H1 (cell line): ENCODE measurements at regions not wholly inside any gene's neighbourhood (a gene's known extent, or its start where the extent isn't known, plus 50 kb on each side); places are given as distances from the start of the nearest gene placed in this dataset.

Experiments
- POLR2A ChIP-seq, 2 experiments: IDR thresholded peaks; 1 replicate in 1 of 2; 2 replicates in 1 of 2; pipeline ENCODE4 v1.6.1; 2011; ENCODE audit warnings: low read depth in 2 of 2, low read length in 2 of 2, mild to moderate bottlenecking in 2 of 2; ENCODE audit errors: control extremely low read depth in 1 of 2
- RXRA ChIP-seq: IDR thresholded peaks from 2 replicates; pipeline ENCODE4 v1.6.1; 2011; ENCODE audit warnings: low read depth, mild to moderate bottlenecking, low read length, moderate library complexity; ENCODE audit not compliant: insufficient read depth
- YY1 ChIP-seq: IDR thresholded peaks from 2 replicates; pipeline ENCODE4 v1.6.1; 2011; ENCODE audit warnings: low read depth, mild to moderate bottlenecking, low read length
- TF ChIP-seq, protein P1 (sequence below): fragments of 300-600 bp; sonication (generic); IDR thresholded peaks from 2 replicates; pipeline ENCODE4 v1.7.1; 2012; ENCODE audit warnings: low read length, moderate library complexity, mild to moderate bottlenecking, inconsistent platforms; ENCODE audit not compliant: insufficient replicate concordance

DNA sequence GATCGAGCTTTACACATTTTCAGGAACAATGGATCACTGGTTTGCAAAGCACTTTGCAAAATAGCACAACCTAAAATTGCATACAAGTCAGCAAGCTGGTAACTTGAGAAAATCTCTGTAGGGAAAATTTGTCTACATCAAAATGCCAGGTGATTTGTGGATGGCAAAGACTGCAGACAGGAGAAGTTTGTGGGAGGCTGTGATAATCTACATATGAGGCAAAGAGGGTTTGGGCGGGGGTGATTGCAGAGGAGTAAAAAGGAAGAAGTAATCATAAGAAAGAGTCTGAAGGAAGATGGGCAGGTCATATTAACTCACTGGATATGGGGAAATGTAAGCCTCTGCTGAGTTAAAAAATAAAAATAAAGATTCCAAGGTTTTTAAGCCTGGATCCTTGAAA, 166.3 kb upstream of the STXBP5 start (continued):
- TF ChIP-seq, protein P1, sequence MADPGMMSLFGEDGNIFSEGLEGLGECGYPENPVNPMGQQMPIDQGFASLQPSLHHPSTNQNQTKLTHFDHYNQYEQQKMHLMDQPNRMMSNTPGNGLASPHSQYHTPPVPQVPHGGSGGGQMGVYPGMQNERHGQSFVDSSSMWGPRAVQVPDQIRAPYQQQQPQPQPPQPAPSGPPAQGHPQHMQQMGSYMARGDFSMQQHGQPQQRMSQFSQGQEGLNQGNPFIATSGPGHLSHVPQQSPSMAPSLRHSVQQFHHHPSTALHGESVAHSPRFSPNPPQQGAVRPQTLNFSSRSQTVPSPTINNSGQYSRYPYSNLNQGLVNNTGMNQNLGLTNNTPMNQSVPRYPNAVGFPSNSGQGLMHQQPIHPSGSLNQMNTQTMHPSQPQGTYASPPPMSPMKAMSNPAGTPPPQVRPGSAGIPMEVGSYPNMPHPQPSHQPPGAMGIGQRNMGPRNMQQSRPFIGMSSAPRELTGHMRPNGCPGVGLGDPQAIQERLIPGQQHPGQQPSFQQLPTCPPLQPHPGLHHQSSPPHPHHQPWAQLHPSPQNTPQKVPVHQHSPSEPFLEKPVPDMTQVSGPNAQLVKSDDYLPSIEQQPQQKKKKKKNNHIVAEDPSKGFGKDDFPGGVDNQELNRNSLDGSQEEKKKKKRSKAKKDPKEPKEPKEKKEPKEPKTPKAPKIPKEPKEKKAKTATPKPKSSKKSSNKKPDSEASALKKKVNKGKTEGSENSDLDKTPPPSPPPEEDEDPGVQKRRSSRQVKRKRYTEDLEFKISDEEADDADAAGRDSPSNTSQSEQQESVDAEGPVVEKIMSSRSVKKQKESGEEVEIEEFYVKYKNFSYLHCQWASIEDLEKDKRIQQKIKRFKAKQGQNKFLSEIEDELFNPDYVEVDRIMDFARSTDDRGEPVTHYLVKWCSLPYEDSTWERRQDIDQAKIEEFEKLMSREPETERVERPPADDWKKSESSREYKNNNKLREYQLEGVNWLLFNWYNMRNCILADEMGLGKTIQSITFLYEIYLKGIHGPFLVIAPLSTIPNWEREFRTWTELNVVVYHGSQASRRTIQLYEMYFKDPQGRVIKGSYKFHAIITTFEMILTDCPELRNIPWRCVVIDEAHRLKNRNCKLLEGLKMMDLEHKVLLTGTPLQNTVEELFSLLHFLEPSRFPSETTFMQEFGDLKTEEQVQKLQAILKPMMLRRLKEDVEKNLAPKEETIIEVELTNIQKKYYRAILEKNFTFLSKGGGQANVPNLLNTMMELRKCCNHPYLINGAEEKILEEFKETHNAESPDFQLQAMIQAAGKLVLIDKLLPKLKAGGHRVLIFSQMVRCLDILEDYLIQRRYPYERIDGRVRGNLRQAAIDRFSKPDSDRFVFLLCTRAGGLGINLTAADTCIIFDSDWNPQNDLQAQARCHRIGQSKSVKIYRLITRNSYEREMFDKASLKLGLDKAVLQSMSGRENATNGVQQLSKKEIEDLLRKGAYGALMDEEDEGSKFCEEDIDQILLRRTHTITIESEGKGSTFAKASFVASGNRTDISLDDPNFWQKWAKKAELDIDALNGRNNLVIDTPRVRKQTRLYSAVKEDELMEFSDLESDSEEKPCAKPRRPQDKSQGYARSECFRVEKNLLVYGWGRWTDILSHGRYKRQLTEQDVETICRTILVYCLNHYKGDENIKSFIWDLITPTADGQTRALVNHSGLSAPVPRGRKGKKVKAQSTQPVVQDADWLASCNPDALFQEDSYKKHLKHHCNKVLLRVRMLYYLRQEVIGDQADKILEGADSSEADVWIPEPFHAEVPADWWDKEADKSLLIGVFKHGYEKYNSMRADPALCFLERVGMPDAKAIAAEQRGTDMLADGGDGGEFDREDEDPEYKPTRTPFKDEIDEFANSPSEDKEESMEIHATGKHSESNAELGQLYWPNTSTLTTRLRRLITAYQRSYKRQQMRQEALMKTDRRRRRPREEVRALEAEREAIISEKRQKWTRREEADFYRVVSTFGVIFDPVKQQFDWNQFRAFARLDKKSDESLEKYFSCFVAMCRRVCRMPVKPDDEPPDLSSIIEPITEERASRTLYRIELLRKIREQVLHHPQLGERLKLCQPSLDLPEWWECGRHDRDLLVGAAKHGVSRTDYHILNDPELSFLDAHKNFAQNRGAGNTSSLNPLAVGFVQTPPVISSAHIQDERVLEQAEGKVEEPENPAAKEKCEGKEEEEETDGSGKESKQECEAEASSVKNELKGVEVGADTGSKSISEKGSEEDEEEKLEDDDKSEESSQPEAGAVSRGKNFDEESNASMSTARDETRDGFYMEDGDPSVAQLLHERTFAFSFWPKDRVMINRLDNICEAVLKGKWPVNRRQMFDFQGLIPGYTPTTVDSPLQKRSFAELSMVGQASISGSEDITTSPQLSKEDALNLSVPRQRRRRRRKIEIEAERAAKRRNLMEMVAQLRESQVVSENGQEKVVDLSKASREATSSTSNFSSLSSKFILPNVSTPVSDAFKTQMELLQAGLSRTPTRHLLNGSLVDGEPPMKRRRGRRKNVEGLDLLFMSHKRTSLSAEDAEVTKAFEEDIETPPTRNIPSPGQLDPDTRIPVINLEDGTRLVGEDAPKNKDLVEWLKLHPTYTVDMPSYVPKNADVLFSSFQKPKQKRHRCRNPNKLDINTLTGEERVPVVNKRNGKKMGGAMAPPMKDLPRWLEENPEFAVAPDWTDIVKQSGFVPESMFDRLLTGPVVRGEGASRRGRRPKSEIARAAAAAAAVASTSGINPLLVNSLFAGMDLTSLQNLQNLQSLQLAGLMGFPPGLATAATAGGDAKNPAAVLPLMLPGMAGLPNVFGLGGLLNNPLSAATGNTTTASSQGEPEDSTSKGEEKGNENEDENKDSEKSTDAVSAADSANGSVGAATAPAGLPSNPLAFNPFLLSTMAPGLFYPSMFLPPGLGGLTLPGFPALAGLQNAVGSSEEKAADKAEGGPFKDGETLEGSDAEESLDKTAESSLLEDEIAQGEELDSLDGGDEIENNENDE, result no peak
- TF ChIP-seq YY1 (no peak), POLR2A (IDR thresholded peaks at IDR 0.05; ENCODE audit: control extremely low read depth in 1 of 2, low read depth in 2 of 2, low read length in 2 of 2) (no peak), RXRA (no peak)
